Activated T-cell treated with anti-CD3 and anti-CD28 coated beads, Interleukin-2, amount 50 U/mL, for 4 hours (primary cell): ENCODE measurements at regions not wholly inside any gene's neighbourhood (a gene's known extent, or its start where the extent isn't known, plus 50 kb on each side); places are given as distances from the start of the nearest gene placed in this dataset.

Experiments
- ATAC-seq, 2 donors: fragments of 200-7000 bp; cut with Tn5 transposase; one replicate each; pipeline ENCODE4 v1.10.0; 2021
- DNase-seq: peaks from one replicate; pipeline ENCODE4 v3.0.0-alpha.2; 2020
- H3K27me3 Mint-ChIP-seq: one replicate; pipeline ENCODE4 v1.8.0; 2021; ENCODE audit warnings: low read depth, mixed read lengths
- H3K36me3 Mint-ChIP-seq: one replicate; pipeline ENCODE4 v1.8.0; 2022; ENCODE audit warnings: mixed read lengths; ENCODE audit not compliant: insufficient read depth
- H3K4me1 Mint-ChIP-seq: one replicate; pipeline ENCODE4 v1.8.0; 2021; ENCODE audit warnings: low read depth, mixed read lengths
- H3K4me3 Mint-ChIP-seq: one replicate; pipeline ENCODE4 v1.8.0; 2021; ENCODE audit warnings: mild to moderate bottlenecking, moderate library complexity, mixed read lengths
- H3K9me3 Mint-ChIP-seq: one replicate; pipeline ENCODE4 v1.8.0; 2021; ENCODE audit warnings: mixed read lengths

GRCh38 chr13:55483626-55484158 is 1657.0 kb upstream of the PRR20A start:
- peaks cover 24% of the 10 kb centered on the region for H3K9me3 Mint-ChIP-seq
- no peak for DNase-seq
- H3K27me3 Mint-ChIP-seq: no peaks in the 10 kb centered on the region
- ATAC-seq: no peak
- no peaks in the 10 kb centered on the region for H3K4me1 Mint-ChIP-seq
- no peaks in the 10 kb centered on the region for H3K36me3 Mint-ChIP-seq
- no peak overlapping the region for H3K4me3 Mint-ChIP-seq

DNA sequence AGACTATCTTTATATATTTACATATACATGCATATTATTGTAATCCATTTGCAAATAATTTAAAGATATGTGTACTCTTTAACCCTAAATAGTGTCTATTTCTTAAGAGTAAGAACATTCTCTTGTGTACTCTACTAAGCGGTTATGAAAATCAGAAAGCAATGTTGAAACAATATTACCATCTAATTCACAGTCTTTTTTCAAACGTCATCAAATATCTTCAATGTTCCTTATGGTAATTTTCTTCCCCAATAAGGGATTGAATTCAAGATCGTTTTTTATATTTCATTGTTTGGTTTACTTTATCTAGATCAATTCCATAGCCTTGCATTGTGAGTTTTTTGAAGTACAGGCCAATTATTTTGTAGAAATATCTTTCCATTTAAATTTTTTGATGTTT is 1647.4 kb upstream of the PRR20A start:
- H3K36me3 Mint-ChIP-seq: no peaks in the 10 kb centered on the region
- no peak for ATAC-seq

DNA sequence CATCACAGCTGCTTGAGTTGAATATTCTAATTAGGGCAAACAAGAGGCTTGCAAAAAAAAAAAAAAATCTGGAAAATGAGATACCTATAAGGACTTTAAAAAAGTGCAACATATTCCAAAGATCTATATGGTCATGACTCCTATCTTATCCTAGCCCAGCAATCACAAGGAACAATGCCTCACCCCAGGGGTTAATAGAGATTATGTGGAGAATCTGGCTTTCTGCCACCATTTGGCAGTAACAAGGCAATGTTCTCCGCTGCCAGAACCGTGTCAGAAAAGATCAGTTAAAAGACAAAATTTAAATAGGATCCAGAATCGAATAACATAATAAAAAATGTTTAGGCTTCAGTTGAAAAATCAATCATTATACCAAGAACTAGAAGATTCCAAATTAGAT is 1643.2 kb upstream of the PRR20A start:
- no peaks in the 10 kb centered on the region for H3K27me3 Mint-ChIP-seq
- DNase-seq (no peak), ATAC-seq (no peak)
- H3K4me1 Mint-ChIP-seq: no peaks in the 10 kb centered on the region
- H3K4me3 Mint-ChIP-seq: no peak overlapping the region
- H3K9me3 Mint-ChIP-seq: peaks cover 18% of the 10 kb centered on the region
- H3K36me3 Mint-ChIP-seq: no peaks in the 10 kb centered on the region

More for the DNA sequence above, 1647.4 kb upstream of the PRR20A start:
- no peak for DNase-seq
- H3K4me1 Mint-ChIP-seq: no peaks in the 10 kb centered on the region
- peaks cover 21% of the 10 kb centered on the region for H3K9me3 Mint-ChIP-seq
- no peak overlapping the region for H3K4me3 Mint-ChIP-seq
- H3K27me3 Mint-ChIP-seq: no peaks in the 10 kb centered on the region

- Mint-ChIP-seq H3K4me3 (no peak overlapping the region), H3K27me3 (no peaks in the 10 kb centered on the region), H3K4me1 (no peaks in the 10 kb centered on the region), H3K9me3 (peaks cover 30% of the 10 kb centered on the region), H3K36me3 (no peaks in the 10 kb centered on the region)
- DNase-seq (no peak), ATAC-seq (no peak)
Observed at GRCh38 chr13:55500694-55501093, 1640.0 kb upstream of the PRR20A start.

DNA sequence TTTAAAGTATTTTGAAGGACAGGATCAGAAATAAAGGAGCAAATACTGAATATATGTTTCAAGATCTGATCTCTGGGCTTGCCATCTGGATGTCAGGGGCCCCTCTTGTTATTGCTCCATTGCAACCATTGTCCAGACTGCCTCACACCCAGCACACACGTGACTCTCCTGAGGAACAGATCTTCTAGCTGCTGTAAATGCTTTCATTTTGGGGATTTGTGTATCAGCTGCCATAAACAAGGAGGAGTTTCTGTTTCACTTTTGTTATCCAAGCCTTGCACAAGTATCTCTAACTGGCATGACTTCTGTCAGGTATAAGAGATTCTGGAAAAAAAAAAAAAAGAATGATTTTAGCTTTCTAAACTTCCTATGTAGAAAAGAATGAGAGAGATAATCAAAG is 1624.1 kb upstream of the PRR20A start:
- no peak for ATAC-seq
- Mint-ChIP-seq H3K36me3 (no peaks in the 10 kb centered on the region), H3K27me3 (no peaks in the 10 kb centered on the region), H3K4me3 (no peak overlapping the region), H3K4me1 (no peaks in the 10 kb centered on the region), H3K9me3 (peaks cover 9% of the 10 kb centered on the region)
- DNase-seq: no peak

DNA sequence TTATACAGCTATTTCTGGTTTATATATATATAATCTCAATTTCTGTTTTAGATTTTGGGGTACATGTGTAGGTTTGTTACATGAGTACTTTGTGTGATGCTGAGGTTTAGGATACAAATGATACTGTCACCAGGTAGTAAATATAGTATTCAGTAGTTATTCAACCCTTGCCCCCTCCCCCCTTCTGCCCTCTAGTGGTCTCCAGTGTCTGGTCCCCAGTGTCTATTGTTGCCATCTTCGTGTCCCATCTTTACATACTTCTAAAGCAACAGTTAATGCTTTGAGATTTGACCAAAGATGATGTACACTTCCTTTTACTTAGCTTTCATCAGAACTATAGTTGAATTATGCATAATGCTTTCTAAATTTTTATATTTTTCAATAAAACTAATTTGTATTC is 1623.4 kb upstream of the PRR20A start:
- Mint-ChIP-seq H3K4me1 (no peaks in the 10 kb centered on the region), H3K36me3 (no peaks in the 10 kb centered on the region), H3K4me3 (no peak overlapping the region), H3K9me3 (peaks cover 9% of the 10 kb centered on the region), H3K27me3 (no peaks in the 10 kb centered on the region)
- DNase-seq (no peak), ATAC-seq (no peak)

GRCh38 chr13:55528434-55528833 is 1612.3 kb upstream of the PRR20A start:
- Mint-ChIP-seq H3K9me3 (peaks cover 15% of the 10 kb centered on the region), H3K4me3 (no peak overlapping the region), H3K36me3 (no peaks in the 10 kb centered on the region), H3K4me1 (no peaks in the 10 kb centered on the region), H3K27me3 (no peaks in the 10 kb centered on the region)
- ATAC-seq (no peak), DNase-seq (no peak)

DNA sequence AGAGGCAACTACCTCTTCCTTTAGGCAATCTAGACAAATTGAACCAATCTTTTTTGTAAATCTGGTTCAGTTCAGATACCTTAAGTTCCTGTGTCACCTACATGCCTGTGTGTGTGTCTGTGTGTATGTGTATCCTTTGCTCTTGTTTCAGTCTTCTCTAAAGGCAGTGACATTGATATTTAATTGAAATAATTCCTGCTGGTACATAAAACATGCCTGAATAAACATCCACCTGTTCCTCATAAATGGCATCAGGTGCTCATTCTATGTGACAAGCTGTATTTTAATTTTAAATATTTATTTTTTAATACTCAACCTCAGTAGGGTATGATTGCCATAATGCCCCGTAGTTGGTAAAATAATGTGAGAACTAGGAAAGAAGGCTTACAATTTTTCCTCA is 1606.4 kb upstream of the PRR20A start:
- no peaks in the 10 kb centered on the region for H3K27me3 Mint-ChIP-seq
- H3K9me3 Mint-ChIP-seq: peaks cover 11% of the 10 kb centered on the region
- no peak overlapping the region for H3K4me3 Mint-ChIP-seq
- ATAC-seq (no peak), DNase-seq (no peak)
- no peaks in the 10 kb centered on the region for H3K36me3 Mint-ChIP-seq
- no peaks in the 10 kb centered on the region for H3K4me1 Mint-ChIP-seq

DNA sequence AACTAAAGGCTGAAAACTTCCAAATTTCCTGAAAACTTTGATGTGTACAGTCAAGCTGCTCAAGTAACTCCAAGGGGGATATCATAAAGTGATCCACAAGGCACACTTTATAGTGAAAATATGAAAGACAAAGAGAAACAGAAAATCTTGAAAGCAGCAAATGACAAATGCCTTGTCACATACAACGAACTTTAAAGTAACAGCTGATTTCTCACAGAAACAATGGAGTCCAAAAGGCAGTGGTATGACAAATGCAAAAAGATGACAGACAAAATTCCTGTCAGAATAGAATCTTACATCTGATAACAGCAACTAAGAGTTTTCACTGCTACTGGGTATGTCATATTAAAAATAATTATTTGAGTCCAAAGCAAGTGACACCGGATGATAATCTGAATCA is 1602.3 kb upstream of the PRR20A start:
- no peaks in the 10 kb centered on the region for H3K36me3 Mint-ChIP-seq
- no peaks in the 10 kb centered on the region for H3K4me1 Mint-ChIP-seq
- peaks cover 11% of the 10 kb centered on the region for H3K9me3 Mint-ChIP-seq
- DNase-seq (no peak), ATAC-seq (no peak)
- no peak overlapping the region for H3K4me3 Mint-ChIP-seq
- no peaks in the 10 kb centered on the region for H3K27me3 Mint-ChIP-seq

DNA sequence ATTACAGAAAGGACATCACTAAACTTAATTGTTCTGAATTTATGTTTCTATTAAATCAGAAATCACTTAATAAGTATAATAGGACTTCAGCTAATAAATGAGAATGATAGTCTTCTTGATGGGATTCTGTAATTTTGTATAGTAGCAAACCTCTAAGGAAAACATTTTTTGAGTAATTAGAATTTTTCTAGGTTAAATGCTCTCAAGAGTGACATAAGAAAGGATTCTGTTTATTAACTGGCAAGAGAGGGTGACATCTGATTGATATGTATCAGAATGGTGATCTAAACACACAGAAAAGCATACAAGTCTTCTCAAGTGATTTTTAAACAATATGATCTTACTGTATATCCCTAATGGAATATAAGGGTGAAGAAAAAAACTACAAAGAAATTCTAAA is 1597.7 kb upstream of the PRR20A start:
- H3K36me3 Mint-ChIP-seq: no peaks in the 10 kb centered on the region
- H3K4me1 Mint-ChIP-seq: no peaks in the 10 kb centered on the region
- DNase-seq (no peak), ATAC-seq (no peak)
- H3K4me3 Mint-ChIP-seq: no peak overlapping the region
- peaks cover 4% of the 10 kb centered on the region for H3K9me3 Mint-ChIP-seq
- no peaks in the 10 kb centered on the region for H3K27me3 Mint-ChIP-seq

DNA sequence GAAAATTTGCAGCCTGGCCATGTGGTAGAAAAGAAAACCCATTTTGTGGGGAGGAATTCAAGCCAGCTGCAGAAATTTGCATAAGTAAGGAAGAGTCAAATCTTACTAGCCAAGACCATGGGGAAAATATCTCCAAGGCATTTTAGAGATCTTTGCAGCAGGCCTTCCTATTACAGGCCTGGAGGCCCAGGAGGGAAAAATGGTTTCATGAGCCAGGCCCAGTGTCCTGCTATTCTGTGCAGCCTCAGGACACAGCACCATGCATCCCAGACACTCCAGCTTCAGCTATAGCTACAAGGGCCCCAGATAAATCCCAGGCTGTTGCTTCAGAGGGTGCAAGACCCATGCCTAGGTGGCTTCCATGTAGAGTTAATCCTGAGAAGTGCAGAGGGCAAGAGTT is 1590.1 kb upstream of the PRR20A start:
- no peak for DNase-seq
- Mint-ChIP-seq H3K4me3 (no peak overlapping the region), H3K4me1 (no peaks in the 10 kb centered on the region), H3K36me3 (no peaks in the 10 kb centered on the region), H3K9me3 (peaks cover 23% of the 10 kb centered on the region), H3K27me3 (no peaks in the 10 kb centered on the region)
- ATAC-seq: no peak

GRCh38 chr13:55553701-55554100 is 1587.0 kb upstream of the PRR20A start:
- no peaks in the 10 kb centered on the region for H3K4me1 Mint-ChIP-seq
- H3K4me3 Mint-ChIP-seq: no peak overlapping the region
- ATAC-seq (no peak), DNase-seq (no peak)
- no peaks in the 10 kb centered on the region for H3K27me3 Mint-ChIP-seq
- H3K36me3 Mint-ChIP-seq: no peaks in the 10 kb centered on the region
- H3K9me3 Mint-ChIP-seq: peaks cover 19% of the 10 kb centered on the region

- Mint-ChIP-seq H3K4me3 (no peak overlapping the region), H3K36me3 (no peaks in the 10 kb centered on the region), H3K4me1 (no peaks in the 10 kb centered on the region), H3K9me3 (peaks cover 17% of the 10 kb centered on the region), H3K27me3 (no peaks in the 10 kb centered on the region)
- no peak for DNase-seq
- ATAC-seq: no peak
Observed at GRCh38 chr13:55554741-55555140, 1586.0 kb upstream of the PRR20A start.

- no peaks in the 10 kb centered on the region for H3K36me3 Mint-ChIP-seq
- H3K9me3 Mint-ChIP-seq: peaks cover 4% of the 10 kb centered on the region
- no peak for DNase-seq
- H3K4me1 Mint-ChIP-seq: no peaks in the 10 kb centered on the region
- ATAC-seq: no peak
- no peak overlapping the region for H3K4me3 Mint-ChIP-seq
- H3K27me3 Mint-ChIP-seq: no peaks in the 10 kb centered on the region
Observed at GRCh38 chr13:55560331-55560730, 1580.4 kb upstream of the PRR20A start.

GRCh38 chr13:55563267-55563666 is 1577.5 kb upstream of the PRR20A start:
- Mint-ChIP-seq H3K4me3 (no peak overlapping the region), H3K9me3 (peaks cover 4% of the 10 kb centered on the region), H3K4me1 (no peaks in the 10 kb centered on the region), H3K27me3 (no peaks in the 10 kb centered on the region), H3K36me3 (no peaks in the 10 kb centered on the region)
- no peak for DNase-seq
- no peak for ATAC-seq

GRCh38 chr13:55566334-55566733 is 1574.4 kb upstream of the PRR20A start:
- Mint-ChIP-seq H3K27me3 (no peaks in the 10 kb centered on the region), H3K4me1 (no peaks in the 10 kb centered on the region), H3K36me3 (no peaks in the 10 kb centered on the region), H3K9me3 (peaks cover 4% of the 10 kb centered on the region), H3K4me3 (no peak overlapping the region)
- ATAC-seq (no peak), DNase-seq (no peak)
